Aorta (tissue), 5 donors: ENCODE measurements at regions not wholly inside any gene's neighbourhood (a gene's known extent, or its start where the extent isn't known, plus 50 kb on each side); places are given as distances from the start of the nearest gene placed in this dataset.

Experiments used
- ATAC-seq: fragments of 200-7000 bp; cut with Tn5 transposase; one replicate; pipeline ENCODE4 v1.9.1; 2022; ENCODE audit warnings: moderate library complexity; ENCODE audit not compliant: low FRiP score
- DNase-seq, 2 donors: peaks; one replicate each; pipeline ENCODE4 v3.0.0-alpha.2; 2020
- H3K27ac ChIP-seq, 2 donors: one replicate each; pipeline ENCODE4 v1.5.1; 2013; ENCODE audit warnings: low read length in 2 of 2, mild to moderate bottlenecking in 2 of 2, moderate library complexity in 2 of 2, control low read depth in 1 of 2, inconsistent platforms in 1 of 2, low read depth in 1 of 2
- H3K27me3 ChIP-seq, 2 donors: one replicate each; pipeline ENCODE4 v1.6.1; 2013; ENCODE audit warnings: control low read depth in 1 of 2, low read length in 1 of 2, mild to moderate bottlenecking in 1 of 2, moderate library complexity in 1 of 2; ENCODE audit not compliant: insufficient read depth in 2 of 2, control insufficient read depth in 1 of 2
- H3K36me3 ChIP-seq, 2 donors: one replicate each; pipeline ENCODE4 v1.6.1; 2013; ENCODE audit warnings: control low read depth in 1 of 2, low read length in 1 of 2, mild to moderate bottlenecking in 1 of 2; ENCODE audit not compliant: insufficient read depth in 2 of 2, control insufficient read depth in 1 of 2
- H3K4me1 ChIP-seq, 2 donors: one replicate each; pipeline ENCODE4 v1.6.1; 2013; ENCODE audit warnings: low read length in 2 of 2, control low read depth in 1 of 2, mild to moderate bottlenecking in 1 of 2, moderate library complexity in 1 of 2; ENCODE audit not compliant: insufficient read depth in 2 of 2, control insufficient read depth in 1 of 2
- H3K4me3 ChIP-seq, 2 donors: one replicate each; pipeline ENCODE4 v1.5.1; 2013; ENCODE audit warnings: low read length in 2 of 2, control low read depth in 1 of 2, mild to moderate bottlenecking in 1 of 2
- H3K9me3 ChIP-seq: one replicate; pipeline ENCODE4 v1.6.1; 2013; ENCODE audit warnings: mild to moderate bottlenecking, low read length; ENCODE audit not compliant: control insufficient read depth
- WGBS, 2 donors: extraction: QIAGEN DNeasy Blood & Tissue Kit; methylation state at CpG; one replicate each; pipeline ENCODE4 v1.1.7; 2013; 5-methylcytosine and 5-hydroxymethylcytosine counted together
- intact Hi-C, 2 donors: fragments of 100-400 bp; cut with DNase I; formaldehyde crosslinking; loops; one replicate each; pipeline versions ENCODE4 v1.14.2 to v1.15.0; 2022
- donor health status: healthy with polysubstance abuse.
- donor health status: Bipolar disorder and iron deficiency.
- donor health status: DM: no; HTN: no; CAD: no.
- donor health status: DM: no; HTN: no; CAD: no.
- donor health status: DM: yes; HTN: yes; CAD: no.

- H3K27me3 ChIP-seq = no peaks in the 10 kb centered on the region
- no peak for ATAC-seq
- no peaks in the 10 kb centered on the region for H3K4me1 ChIP-seq
- no peaks in the 10 kb centered on the region for H3K36me3 ChIP-seq
- H3K4me3 ChIP-seq = no peak overlapping the region
- intact Hi-C loops = no loop called here
- DNase-seq = no peak
- 79 to 95% methylated on average over 3 of the region's 3 CpGs for WGBS, 2 donors
- H3K9me3 ChIP-seq = no peaks in the 10 kb centered on the region
- no peak overlapping the region for H3K27ac ChIP-seq
Observed at GRCh38 chrX:26037367-26037766, 100.8 kb upstream of the MAGEB18 start.

DNA sequence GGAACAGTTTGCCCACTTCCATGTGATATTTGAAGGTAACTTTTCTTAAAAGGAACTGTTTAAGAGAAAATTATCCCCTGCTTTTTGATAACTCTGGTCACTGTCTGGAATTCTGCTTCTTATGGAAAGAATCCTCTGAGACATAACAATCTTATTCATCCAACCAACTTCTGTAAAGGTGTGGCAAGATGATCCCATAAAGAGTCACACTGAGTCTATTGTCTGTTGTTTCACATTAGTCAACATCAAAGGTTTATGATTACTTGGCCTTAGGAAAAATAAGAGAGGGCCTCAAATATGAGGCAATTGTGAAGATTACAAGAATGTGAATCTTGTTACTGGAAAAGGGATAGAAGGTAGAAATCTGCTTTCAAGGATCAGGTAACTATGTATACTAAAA is 88.0 kb upstream of the MAGEB18 start:
- ATAC-seq (no peak), DNase-seq (no peak)
- H3K27me3 ChIP-seq = no peaks in the 10 kb centered on the region
- H3K27ac ChIP-seq = no peak overlapping the region
- no peak overlapping the region for H3K4me3 ChIP-seq
- intact Hi-C loops = no loop called here
- no peaks in the 10 kb centered on the region for H3K36me3 ChIP-seq
- no peaks in the 10 kb centered on the region for H3K4me1 ChIP-seq
- no peaks in the 10 kb centered on the region for H3K9me3 ChIP-seq

DNA sequence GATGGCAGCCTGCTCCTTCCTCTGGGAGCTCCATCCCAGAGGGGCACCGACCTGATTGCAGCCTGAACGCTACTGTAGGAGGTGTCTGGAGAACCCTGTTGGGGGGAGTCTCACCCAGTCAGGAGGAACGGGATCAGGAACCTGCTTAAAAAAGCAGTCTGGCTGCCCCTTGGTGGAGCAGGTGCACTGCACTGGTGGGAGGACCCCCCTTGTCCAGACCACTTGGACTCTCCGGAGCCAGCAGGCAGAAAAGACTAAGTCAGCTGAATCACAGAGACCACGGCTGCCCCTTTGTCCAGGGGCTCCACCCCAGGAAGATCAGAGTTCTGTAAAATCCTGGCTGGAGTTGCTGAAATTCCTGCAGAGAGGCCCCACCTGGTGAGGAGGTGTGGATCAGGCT is 67.3 kb upstream of the MAGEB18 start:
- H3K27me3 ChIP-seq = no peaks in the 10 kb centered on the region
- WGBS, 2 donors = 62 to 82% methylated on average over 5 of the region's 5 CpGs
- H3K9me3 ChIP-seq = no peaks in the 10 kb centered on the region
- ATAC-seq = no peak
- H3K4me3 ChIP-seq = no peak overlapping the region
- no peaks in the 10 kb centered on the region for H3K36me3 ChIP-seq
- intact Hi-C loops = no loop called here
- DNase-seq = no peak
- H3K4me1 ChIP-seq = no peaks in the 10 kb centered on the region
- H3K27ac ChIP-seq = no peak overlapping the region

DNA sequence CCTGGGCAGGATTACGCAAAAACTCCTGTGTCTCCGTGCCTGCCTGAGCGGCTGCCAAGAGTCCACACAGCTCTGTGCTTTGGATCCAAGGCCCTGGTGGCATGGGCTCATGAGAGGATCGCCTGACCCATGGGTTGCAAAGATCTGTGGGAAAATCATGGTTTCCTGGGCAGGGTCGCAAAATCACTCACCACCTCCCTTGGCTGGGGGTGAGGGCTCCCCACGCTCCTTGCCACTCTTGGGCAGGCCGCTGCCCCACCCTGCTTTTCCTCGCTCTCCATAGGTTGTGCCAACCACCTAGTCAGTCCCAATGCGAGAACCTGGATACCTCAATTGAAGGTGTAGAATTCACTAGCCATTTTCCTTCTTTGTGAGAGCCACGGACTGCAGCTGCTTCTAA is 66.5 kb upstream of the MAGEB18 start:
- Histone ChIP-seq H3K27ac (no peak overlapping the region), H3K27me3 (no peaks in the 10 kb centered on the region), H3K36me3 (no peaks in the 10 kb centered on the region), H3K4me1 (no peaks in the 10 kb centered on the region), H3K9me3 (no peaks in the 10 kb centered on the region), H3K4me3 (no peak overlapping the region)
- DNase-seq = no peak
- 73 to 85% methylated on average over 10 of the region's 10 CpGs for whole genome bisulfite sequencing, 2 donors
- intact Hi-C loops = no loop called here
- ATAC-seq = peak; percentile 26

DNA sequence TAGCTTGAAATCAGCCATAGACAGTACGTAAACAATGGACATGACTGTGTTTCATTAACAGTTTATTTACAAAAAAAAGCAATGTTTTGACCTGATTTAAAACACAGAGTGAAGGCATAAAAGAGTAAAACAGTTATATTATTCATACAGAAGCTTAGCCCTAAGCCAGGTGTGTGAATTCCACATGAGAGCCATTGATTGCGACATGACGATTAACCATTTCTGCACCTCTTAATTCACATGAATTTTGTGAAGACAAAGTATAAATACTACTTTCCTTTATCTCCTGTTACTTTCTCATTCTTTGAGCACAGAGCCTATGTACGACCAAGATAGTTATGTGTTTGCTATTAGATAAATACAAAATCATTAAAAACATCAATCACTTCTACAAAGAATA is 55.0 kb upstream of the MAGEB18 start:
- DNase-seq = no peak
- WGBS, 2 donors = 91% methylated on average over 4 of the region's 4 CpGs
- no peak for ATAC-seq
- no peak overlapping the region for H3K27ac ChIP-seq
- H3K27me3 ChIP-seq = no peaks in the 10 kb centered on the region
- H3K9me3 ChIP-seq = no peaks in the 10 kb centered on the region
- no peak overlapping the region for H3K4me3 ChIP-seq
- H3K36me3 ChIP-seq = no peaks in the 10 kb centered on the region
- no peaks in the 10 kb centered on the region for H3K4me1 ChIP-seq
- intact Hi-C loops = no loop called here
